AG04450 (cell line): ENCODE measurements at regions not wholly inside any gene's neighbourhood (a gene's known extent, or its start where the extent isn't known, plus 50 kb on each side); places are given as distances from the start of the nearest gene placed in this dataset.

Experiments used
- CTCF ChIA-PET: fragments of 300-600, 350-600 bp; formaldehyde crosslinking; extraction: SDS; loops from one replicate; lab custom pipeline; 2022; ENCODE audit warnings: antibody characterized with exemption, inconsistent platforms; lab: Charles Lee
- POLR2A ChIA-PET: fragments of 350-600 bp; formaldehyde crosslinking; extraction: SDS; loops from one replicate; lab custom pipeline; 2021; ENCODE audit warnings: antibody characterized with exemption, inconsistent platforms; lab: Yijun Ruan, JAX
- DNase-seq: peaks from one replicate; pipeline ENCODE4 v3.0.0-alpha.2; 2011; ENCODE audit warnings: low read depth, low spot score
- H3K27ac ChIP-seq: one replicate; pipeline ENCODE4 v1.5.1; 2012; ENCODE audit warnings: low read depth, low read length, control low read depth
- H3K27me3 ChIP-seq: one replicate; pipeline ENCODE4 v1.6.0; 2012; ENCODE audit warnings: low read length; ENCODE audit not compliant: control insufficient read depth, insufficient read depth
- H3K4me3 ChIP-seq: 2 replicates; pipeline ENCODE4 v1.5.1; 2011; ENCODE audit warnings: mild to moderate bottlenecking, low read depth, low read length, control low read depth
- H3K9me3 ChIP-seq: 2 replicates; pipeline ENCODE4 v1.5.1; 2012; ENCODE audit warnings: low read length; ENCODE audit not compliant: control insufficient read depth, insufficient read depth
- TF ChIP-seq, protein P1 (sequence below): IDR thresholded peaks from 2 replicates; pipeline ENCODE4 v1.5.1; 2011; ENCODE audit warnings: low read depth, low read length, control low read depth, inconsistent platforms

DNA sequence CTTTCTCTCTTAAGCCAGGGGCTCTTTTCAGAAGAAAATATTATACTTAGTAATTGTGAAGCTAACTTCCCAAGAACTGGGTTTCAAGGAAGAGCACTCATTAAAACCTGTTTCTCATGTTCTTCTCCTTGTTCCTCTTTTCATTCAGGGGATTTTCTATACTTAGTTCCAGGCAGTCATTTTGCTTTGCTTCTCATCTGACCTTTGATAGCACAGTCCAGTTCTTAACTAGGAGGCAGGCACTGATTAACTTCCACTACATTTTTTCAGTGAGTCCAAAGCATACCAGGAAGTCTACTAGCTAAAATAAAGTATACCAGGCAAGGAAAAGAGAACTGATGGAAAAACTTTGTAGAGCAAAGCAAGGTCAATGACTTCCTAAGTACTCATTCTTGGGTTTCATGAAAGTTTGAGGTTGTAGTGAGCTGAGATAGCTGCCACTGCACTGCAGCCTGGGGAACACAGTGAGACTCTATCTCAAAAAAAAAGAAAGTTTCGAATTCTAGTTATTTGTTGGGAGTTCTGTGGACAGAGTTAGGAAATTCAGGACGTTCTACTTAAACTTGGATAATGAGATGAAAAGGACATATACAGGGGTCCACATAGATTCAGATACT lies 190.1 kb upstream of the HS3ST1 start:
- ChIA-PET CTCF (interaction anchor here (0.7 kb wide), 1 partner anchor 78 kb away, joined by 3 read pairs; no protein-coding TSS in a partner anchor), POLR2A (no interaction called here)
- no peak overlapping the region for H3K27ac ChIP-seq
- H3K4me3 ChIP-seq, result no peak overlapping the region
- TF ChIP-seq, protein P1, sequence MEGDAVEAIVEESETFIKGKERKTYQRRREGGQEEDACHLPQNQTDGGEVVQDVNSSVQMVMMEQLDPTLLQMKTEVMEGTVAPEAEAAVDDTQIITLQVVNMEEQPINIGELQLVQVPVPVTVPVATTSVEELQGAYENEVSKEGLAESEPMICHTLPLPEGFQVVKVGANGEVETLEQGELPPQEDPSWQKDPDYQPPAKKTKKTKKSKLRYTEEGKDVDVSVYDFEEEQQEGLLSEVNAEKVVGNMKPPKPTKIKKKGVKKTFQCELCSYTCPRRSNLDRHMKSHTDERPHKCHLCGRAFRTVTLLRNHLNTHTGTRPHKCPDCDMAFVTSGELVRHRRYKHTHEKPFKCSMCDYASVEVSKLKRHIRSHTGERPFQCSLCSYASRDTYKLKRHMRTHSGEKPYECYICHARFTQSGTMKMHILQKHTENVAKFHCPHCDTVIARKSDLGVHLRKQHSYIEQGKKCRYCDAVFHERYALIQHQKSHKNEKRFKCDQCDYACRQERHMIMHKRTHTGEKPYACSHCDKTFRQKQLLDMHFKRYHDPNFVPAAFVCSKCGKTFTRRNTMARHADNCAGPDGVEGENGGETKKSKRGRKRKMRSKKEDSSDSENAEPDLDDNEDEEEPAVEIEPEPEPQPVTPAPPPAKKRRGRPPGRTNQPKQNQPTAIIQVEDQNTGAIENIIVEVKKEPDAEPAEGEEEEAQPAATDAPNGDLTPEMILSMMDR, result no peak
- H3K27me3 ChIP-seq, result no peaks in the 10 kb centered on the region
- DNase-seq, result no peak
- H3K9me3 ChIP-seq, result no peaks in the 10 kb centered on the region

DNA sequence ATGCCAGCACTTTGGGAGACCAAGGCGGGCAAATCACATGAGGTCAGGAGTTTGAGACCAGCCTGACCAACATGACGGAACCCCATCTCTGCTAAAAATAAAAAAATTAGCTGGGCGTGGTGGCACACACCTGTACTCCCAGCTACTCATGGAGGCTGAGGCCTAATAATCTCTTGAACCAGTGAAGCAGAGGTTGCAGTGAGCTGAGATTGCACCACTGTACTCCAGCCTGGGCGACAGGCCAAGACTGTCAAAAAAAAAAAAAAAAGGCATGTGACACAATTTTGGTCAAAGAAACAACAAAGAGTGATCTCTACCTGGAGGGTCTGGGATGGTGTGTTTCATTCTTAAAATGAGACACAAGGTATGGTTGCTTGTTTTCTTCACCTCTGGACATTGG lies 188.2 kb upstream of the HS3ST1 start:
- Histone ChIP-seq H3K27ac (no peak overlapping the region), H3K9me3 (no peaks in the 10 kb centered on the region), H3K4me3 (no peak overlapping the region), H3K27me3 (no peaks in the 10 kb centered on the region)
- TF ChIP-seq, protein P1, result no peak
- ChIA-PET CTCF (no interaction called here), POLR2A (no interaction called here)
- DNase-seq, result no peak

DNA sequence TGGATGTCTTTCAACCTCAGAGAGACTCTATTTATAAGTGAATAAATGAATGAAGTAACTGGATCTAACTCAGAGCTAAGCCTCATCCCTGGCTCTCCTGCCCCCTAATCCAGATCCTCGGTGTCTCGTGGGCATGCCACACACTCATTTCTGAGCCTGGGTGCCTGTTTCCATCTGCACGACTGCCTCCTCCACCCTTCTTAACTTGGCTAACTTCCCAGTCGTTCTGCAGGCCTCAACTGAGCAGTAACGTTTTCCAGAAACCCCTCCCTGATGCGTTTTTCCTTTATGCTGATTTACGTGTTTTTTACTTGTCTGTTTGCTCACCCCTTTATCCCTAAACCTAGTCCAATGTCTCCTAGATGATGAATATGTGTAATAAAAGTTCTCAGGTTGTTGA lies 186.9 kb upstream of the HS3ST1 start:
- ChIA-PET CTCF (no interaction called here), POLR2A (no interaction called here)
- H3K4me3 ChIP-seq, result no peak overlapping the region
- H3K27me3 ChIP-seq, result no peaks in the 10 kb centered on the region
- no peak for DNase-seq
- TF ChIP-seq, protein P1, result no peak
- H3K27ac ChIP-seq, result no peak overlapping the region
- H3K9me3 ChIP-seq, result no peaks in the 10 kb centered on the region

DNA sequence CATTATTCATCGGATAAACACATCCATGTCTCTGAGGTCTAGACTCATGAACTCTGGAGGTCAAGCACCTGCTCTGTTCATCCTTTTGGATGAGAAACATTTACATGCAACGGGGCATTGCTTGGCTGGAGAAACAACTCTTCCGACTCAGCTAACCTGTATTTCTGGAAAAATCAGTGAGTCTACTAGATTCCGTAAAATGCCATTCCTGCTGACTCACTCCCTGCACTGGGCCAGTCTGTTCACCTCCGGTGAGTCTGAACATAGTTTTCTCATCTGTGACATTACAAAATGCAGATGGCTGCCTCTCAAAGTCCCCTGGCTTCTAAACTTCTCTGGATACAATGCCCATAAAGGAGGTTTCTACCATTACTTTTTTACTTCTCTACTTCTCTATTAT lies 185.7 kb upstream of the HS3ST1 start:
- Histone ChIP-seq H3K4me3 (no peak overlapping the region), H3K27me3 (no peaks in the 10 kb centered on the region), H3K27ac (no peak overlapping the region), H3K9me3 (no peaks in the 10 kb centered on the region)
- no peak for DNase-seq
- ChIA-PET CTCF (interaction anchor here (1.0 kb wide), 1 partner anchor 10 kb away, joined by 3 read pairs; no protein-coding TSS in a partner anchor), POLR2A (no interaction called here)
- TF ChIP-seq, protein P1, result no peak

DNA sequence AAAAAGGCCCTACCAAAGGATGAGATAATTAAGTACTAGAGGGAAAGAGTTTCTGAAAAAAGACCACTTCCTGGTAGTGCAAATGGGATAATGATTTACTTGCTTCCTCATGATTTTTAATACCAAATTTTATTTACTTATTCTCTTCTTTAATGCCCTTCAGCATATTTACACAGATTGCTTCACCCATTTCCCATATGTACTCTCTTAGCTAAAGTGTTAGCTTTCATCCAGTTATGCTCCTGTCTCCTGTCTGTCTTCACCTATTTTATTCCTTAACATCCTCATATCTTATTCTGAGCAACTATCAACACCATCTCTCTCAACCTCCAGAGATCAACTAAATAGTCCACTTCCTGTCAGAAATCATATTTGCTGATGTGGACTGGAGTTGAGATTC lies 183.2 kb upstream of the HS3ST1 start:
- Histone ChIP-seq H3K4me3 (no peak overlapping the region), H3K27me3 (no peaks in the 10 kb centered on the region), H3K27ac (no peak overlapping the region), H3K9me3 (no peaks in the 10 kb centered on the region)
- ChIA-PET POLR2A (no interaction called here), CTCF (no interaction called here)
- TF ChIP-seq, protein P1, result no peak
- no peak for DNase-seq
